BLaER1 (cell line): ENCODE measurements at regions not wholly inside any gene's neighbourhood (a gene's known extent, or its start where the extent isn't known, plus 50 kb on each side); places are given as distances from the start of the nearest gene placed in this dataset.
"Not testable (repeated sequence)": the region's sequence is repeated elsewhere in the genome, so short reads cannot be mapped to it uniquely, and the experiment has no call there.

ENCODE experiments used
- H3K27ac ChIP-seq: shearing (Covaris generic); formaldehyde crosslinking; 2 replicates; pipeline ENCODE4 v1.8.1; 2022
- H3K27me3 ChIP-seq: shearing (Covaris generic); formaldehyde crosslinking; 2 replicates; pipeline ENCODE4 v1.8.1; 2022
- H3K36me3 ChIP-seq: shearing (Covaris generic); formaldehyde crosslinking; 2 replicates; pipeline ENCODE4 v1.8.1; 2022
- H3K4me1 ChIP-seq: shearing (Covaris generic); formaldehyde crosslinking; 2 replicates; pipeline ENCODE4 v1.8.1; 2022
- H3K4me2 ChIP-seq: shearing (Covaris generic); formaldehyde crosslinking; 2 replicates; pipeline ENCODE4 v1.8.1; 2022
- H3K4me3 ChIP-seq: shearing (Covaris generic); formaldehyde crosslinking; 2 replicates; pipeline ENCODE4 v1.8.1; 2022
- H3K9ac ChIP-seq: shearing (Covaris generic); formaldehyde crosslinking; 2 replicates; pipeline ENCODE4 v1.8.1; 2022
- H3K9me3 ChIP-seq: shearing (Covaris generic); formaldehyde crosslinking; 2 replicates; pipeline ENCODE4 v1.8.1; 2022
- H4K20me1 ChIP-seq: shearing (Covaris generic); formaldehyde crosslinking; 2 replicates; pipeline ENCODE4 v1.8.1; 2022
- Cebpa-rat ChIP-seq: shearing (Covaris generic); IDR thresholded peaks from 2 replicates; pipeline ENCODE4 v1.8.1; 2022

DNA sequence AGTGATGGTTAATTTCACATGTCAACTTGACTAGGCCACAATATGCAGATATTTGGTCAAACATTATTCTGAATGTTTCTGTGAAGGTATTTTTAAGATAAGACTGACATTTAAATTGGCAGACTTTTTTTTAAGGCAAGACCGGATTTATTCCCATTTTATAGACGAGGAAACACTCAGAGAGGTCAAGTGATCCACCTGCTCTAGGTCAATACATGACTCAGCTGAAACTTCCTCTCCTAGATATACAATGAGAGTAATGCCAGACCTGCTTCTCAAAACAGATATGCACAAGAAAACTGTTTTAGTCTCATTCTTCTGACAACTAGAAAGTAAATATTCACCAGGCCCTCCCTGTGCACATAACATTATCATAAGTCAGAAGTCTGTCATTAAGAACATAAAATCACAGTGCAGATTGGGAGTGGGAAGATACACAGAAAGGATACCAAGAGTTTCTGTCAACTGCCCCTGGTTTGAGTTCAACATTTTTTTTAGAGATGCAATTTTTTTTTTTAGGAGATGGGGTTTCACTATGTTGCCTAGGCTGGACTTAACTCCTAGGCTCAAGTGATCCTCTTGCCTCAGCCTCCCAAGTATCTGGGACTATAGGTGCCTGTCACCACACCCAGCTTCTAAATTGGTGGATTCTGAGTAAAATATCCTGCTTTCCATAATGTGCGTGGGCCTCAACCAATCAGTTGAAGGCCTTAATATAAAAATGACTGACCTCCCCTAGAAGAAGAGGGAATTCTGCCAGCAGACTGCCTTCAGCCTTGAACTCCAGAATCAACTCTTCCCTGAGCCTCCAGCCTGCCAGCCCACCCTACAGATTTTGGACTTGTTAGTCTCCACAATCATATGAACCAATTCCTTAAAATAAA is 121.4 kb downstream of the ZFAND4 start:
- no peaks in the 10 kb centered on the region for H3K9me3 ChIP-seq
- H3K36me3 ChIP-seq: peaks cover 11% of the 10 kb centered on the region; the same call in 1 of the 2 replicates
- H3K27me3 ChIP-seq: no peaks in the 10 kb centered on the region
- no peak for TF ChIP-seq Cebpa-rat
- H3K4me1 ChIP-seq: no peaks in the 10 kb centered on the region
- no peak overlapping the region for H3K4me2 ChIP-seq
- H3K27ac ChIP-seq: no peak overlapping the region
- no peak overlapping the region for H3K9ac ChIP-seq
- H4K20me1 ChIP-seq: no peaks in the 10 kb centered on the region
- H3K4me3 ChIP-seq: no peak overlapping the region

DNA sequence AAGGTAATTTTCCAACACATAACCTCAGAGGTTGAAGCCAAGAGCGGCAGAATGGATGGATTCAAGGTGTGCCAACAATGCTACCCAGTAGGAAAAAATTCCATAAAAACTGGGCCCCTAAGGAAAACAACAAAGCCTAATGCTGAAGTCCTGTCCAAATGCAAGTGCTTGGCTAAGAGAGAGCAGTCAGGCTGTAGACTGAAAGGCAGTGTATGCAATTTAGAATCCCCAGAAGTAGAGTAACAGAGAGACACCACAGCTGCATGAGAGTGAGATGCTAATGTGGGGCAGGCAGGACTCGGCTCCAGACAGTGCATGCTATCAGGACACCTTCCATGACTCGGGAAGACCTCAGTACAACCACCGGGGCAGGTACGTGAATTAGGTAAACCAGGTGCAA is 124.5 kb downstream of the ZFAND4 start:
- Histone ChIP-seq H3K4me2 (no peak overlapping the region), H3K9me3 (no peaks in the 10 kb centered on the region), H3K4me3 (no peak overlapping the region), H3K9ac (no peak overlapping the region), H3K36me3 (peaks cover 12% of the 10 kb centered on the region; the same call in 1 of the 2 replicates), H4K20me1 (no peaks in the 10 kb centered on the region), H3K4me1 (no peaks in the 10 kb centered on the region), H3K27ac (no peak overlapping the region), H3K27me3 (no peaks in the 10 kb centered on the region)
- no peak for TF ChIP-seq Cebpa-rat

DNA sequence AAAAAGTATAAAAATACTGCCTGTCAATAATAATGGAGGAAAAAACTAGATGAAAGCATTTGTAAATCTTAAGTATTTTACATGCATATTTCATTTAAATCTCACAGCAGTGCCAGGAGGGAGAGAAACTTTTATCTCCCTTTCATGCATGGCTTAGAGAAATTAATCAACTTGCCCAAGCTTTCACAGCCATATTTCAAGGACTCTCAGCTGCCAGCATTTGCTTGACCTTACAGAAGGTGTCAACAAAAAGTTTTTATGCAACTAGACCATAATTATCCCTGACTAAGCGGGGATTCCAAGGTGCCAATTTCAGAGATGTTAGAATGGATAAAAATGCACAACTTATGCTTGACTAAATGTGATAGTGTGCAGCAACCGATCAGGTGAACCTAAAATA is 125.4 kb downstream of the ZFAND4 start:
- H3K27me3 ChIP-seq: no peaks in the 10 kb centered on the region
- no peaks in the 10 kb centered on the region for H4K20me1 ChIP-seq
- no peaks in the 10 kb centered on the region for H3K9me3 ChIP-seq
- H3K36me3 ChIP-seq: peaks cover 12% of the 10 kb centered on the region; the same call in 1 of the 2 replicates
- H3K27ac ChIP-seq: no peak overlapping the region
- H3K4me1 ChIP-seq: no peaks in the 10 kb centered on the region
- H3K9ac ChIP-seq: no peak overlapping the region
- no peak overlapping the region for H3K4me2 ChIP-seq
- H3K4me3 ChIP-seq: no peak overlapping the region
- no peak for TF ChIP-seq Cebpa-rat

DNA sequence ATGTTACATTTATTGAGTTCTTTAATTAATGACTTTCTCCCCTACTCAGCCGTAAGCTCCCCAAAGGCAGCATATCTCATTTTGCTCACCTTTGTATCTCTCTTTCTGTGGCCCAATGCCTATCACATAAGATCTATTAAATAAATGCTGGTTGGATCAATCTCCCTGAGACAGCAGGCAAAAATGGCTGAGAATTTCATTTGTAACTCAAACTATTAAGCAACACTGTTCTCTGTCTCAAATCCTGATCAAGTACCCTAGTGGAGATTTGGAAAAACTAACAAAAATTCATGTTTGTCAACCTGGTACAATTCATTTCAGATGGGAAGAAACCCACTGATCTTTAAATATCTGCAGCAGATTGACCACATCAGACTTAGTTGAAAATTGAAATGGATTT is 127.4 kb downstream of the ZFAND4 start:
- Histone ChIP-seq H4K20me1 (no peaks in the 10 kb centered on the region), H3K36me3 (peaks cover 12% of the 10 kb centered on the region; the same call in 1 of the 2 replicates), H3K27ac (no peak overlapping the region), H3K9me3 (no peaks in the 10 kb centered on the region), H3K9ac (no peak overlapping the region), H3K4me3 (no peak overlapping the region), H3K27me3 (no peaks in the 10 kb centered on the region), H3K4me2 (no peak overlapping the region), H3K4me1 (no peaks in the 10 kb centered on the region)
- no peak for TF ChIP-seq Cebpa-rat

DNA sequence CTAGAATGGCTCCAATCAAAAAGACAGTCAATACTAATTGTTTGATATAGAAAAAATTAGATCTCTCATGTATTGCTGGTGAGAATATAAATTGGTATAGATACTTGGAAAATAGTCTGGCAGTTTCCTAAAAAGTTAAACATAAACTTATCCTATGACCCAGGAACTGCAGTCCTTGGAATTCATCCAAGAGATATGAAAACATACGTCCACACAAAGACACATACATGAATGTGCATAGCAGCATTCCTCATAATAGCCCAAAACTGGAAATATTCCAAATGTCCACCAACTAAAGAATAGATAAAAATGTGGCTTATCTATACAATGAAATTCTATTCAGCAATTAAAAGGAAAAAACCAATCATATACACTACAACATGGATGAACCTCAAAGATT is 128.4 kb downstream of the ZFAND4 start:
- no peak overlapping the region for H3K4me3 ChIP-seq
- no peaks in the 10 kb centered on the region for H3K9me3 ChIP-seq
- H3K27me3 ChIP-seq: no peaks in the 10 kb centered on the region
- TF ChIP-seq Cebpa-rat: no peak
- H4K20me1 ChIP-seq: no peaks in the 10 kb centered on the region
- peaks cover 5% of the 10 kb centered on the region; the same call in 1 of the 2 replicates for H3K36me3 ChIP-seq
- H3K27ac ChIP-seq: no peak overlapping the region
- H3K4me1 ChIP-seq: no peaks in the 10 kb centered on the region
- H3K9ac ChIP-seq: no peak overlapping the region
- no peak overlapping the region for H3K4me2 ChIP-seq

DNA sequence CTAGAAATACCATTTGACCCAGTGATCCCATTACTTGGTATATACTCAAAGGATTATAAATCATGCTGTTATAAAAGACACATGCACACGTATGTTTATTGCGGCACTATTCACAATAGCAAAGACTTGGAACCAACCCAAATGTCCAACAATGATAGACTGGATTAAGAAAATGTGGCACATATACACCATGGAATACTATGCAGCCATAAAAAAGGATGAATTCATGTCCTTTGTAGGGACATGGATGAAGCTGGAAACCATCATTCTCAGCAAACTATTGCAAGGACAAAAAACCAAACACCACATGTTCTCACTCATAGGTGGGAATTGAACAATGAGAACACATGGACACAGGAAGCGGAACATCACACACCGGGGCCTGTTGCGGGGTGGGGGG is 131.5 kb downstream of the ZFAND4 start:
- H3K36me3 ChIP-seq, H4K20me1 ChIP-seq, H3K9me3 ChIP-seq, H3K4me1 ChIP-seq, H3K4me3 ChIP-seq, H3K27me3 ChIP-seq, H3K9ac ChIP-seq, H3K27ac ChIP-seq, H3K4me2 ChIP-seq: not testable (repeated sequence)

DNA sequence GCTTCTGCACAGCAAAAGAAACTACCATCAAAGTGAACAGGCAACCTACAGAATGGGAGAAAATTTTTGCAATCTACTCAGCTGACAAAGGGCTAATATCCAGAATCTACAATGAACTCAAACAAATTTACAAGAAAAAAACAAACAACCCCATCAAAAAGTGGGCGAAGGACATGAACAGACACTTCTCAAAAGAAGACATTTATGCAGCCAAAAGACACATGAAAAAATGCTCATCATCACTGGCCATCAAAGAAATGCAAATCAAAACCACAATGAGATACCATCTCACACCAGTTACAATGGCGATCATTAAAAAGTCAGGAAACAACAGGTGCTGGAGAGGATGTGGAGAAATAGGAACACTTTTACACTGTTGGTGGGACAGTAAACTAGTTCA is 132.0 kb downstream of the ZFAND4 start:
- not testable (repeated sequence) for H3K4me3 ChIP-seq, H3K9me3 ChIP-seq, H3K4me1 ChIP-seq, H3K4me2 ChIP-seq, H3K9ac ChIP-seq, H4K20me1 ChIP-seq, H3K36me3 ChIP-seq, H3K27ac ChIP-seq, H3K27me3 ChIP-seq

DNA sequence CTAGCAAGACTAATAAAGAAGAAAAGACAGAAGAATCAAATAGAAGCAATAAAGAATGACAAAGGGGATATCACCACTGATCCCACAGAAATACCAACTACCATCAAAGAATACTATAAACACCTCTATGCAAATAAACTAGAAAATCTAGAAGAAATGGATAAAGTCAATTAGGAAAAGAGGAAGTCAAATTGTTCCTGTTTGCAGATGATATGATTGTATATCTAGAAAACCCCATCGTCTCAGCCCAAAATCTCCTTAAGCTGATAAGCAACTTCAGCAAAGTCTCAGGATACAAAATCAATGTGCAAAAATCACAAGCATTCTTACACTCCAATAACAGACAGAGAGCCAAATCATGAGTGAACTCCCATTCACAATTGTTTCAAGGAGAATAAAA is 133.0 kb downstream of the ZFAND4 start:
- H3K27ac ChIP-seq, H3K9me3 ChIP-seq, H3K4me1 ChIP-seq, H3K4me2 ChIP-seq, H4K20me1 ChIP-seq, H3K9ac ChIP-seq, H3K36me3 ChIP-seq, H3K27me3 ChIP-seq, H3K4me3 ChIP-seq: not testable (repeated sequence)

DNA sequence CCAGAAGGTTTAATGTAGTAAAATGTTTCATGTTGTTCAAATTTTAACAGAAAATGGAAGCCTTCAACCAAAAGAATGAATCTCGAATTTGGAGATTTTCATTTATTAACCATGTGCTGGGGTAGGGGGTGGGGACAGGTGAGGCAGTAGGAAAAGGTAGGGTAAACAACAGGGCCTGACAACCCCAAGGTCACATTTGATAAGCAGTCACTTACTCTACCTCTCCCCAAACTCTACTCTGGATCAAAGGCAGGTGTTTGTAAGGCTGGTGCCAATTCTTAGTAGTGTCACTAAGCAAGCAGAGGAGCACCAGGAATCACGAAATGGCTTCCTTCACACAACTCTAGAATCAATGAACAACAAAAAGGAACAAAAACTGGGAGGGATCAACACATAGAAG is 138.0 kb downstream of the ZFAND4 start:
- Histone ChIP-seq H3K4me2 (no peak overlapping the region), H3K27ac (no peak overlapping the region), H3K9me3 (peaks cover 11% of the 10 kb centered on the region; the same call in 1 of the 2 replicates), H3K4me3 (no peak overlapping the region), H3K9ac (no peak overlapping the region), H3K36me3 (peaks cover 11% of the 10 kb centered on the region; the same call in 1 of the 2 replicates), H4K20me1 (no peaks in the 10 kb centered on the region), H3K4me1 (peaks cover 12% of the 10 kb centered on the region), H3K27me3 (no peaks in the 10 kb centered on the region)
- TF ChIP-seq Cebpa-rat: no peak

DNA sequence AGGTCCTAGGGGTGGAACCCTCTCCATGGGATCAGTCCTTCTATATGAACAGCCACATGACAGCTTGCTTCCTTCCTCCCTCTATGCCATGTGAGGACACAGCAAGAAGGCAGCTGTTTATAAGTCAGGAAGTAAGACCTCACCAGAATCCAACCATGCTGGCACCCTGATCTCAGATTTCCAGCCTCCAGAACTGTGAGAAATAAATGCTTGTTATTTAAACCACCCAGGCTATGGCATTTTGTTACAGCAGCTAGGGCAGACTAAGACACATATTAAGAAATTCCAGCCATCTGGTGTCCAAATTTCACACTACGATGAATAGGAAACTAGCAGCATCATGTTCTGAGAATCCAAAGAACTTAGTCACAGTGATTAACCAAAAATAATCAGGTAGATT is 140.1 kb downstream of the ZFAND4 start:
- no peak overlapping the region for H3K4me3 ChIP-seq
- H3K36me3 ChIP-seq: peaks cover 11% of the 10 kb centered on the region; the same call in 1 of the 2 replicates
- H3K4me1 ChIP-seq: peaks cover 12% of the 10 kb centered on the region
- H4K20me1 ChIP-seq: no peaks in the 10 kb centered on the region
- peaks cover 9% of the 10 kb centered on the region; the same call in 1 of the 2 replicates for H3K9me3 ChIP-seq
- peak overlapping the region; percentile 22 for H3K4me2 ChIP-seq
- H3K27ac ChIP-seq: no peak overlapping the region
- no peak overlapping the region for H3K9ac ChIP-seq
- TF ChIP-seq Cebpa-rat: no peak
- H3K27me3 ChIP-seq: no peaks in the 10 kb centered on the region
